ENCODE measurements at regions not wholly inside any gene's neighbourhood (a gene's known extent, or its start where the extent isn't known, plus 50 kb on each side); places are given as distances from the start of the nearest gene placed in this dataset.
A peak's percentile ranks its signal among the peaks of the same experiment; 100 is the strongest.
"Not testable (repeated sequence)": the region's sequence is repeated elsewhere in the genome, so short reads cannot be mapped to it uniquely, and the experiment has no call there.

DNA sequence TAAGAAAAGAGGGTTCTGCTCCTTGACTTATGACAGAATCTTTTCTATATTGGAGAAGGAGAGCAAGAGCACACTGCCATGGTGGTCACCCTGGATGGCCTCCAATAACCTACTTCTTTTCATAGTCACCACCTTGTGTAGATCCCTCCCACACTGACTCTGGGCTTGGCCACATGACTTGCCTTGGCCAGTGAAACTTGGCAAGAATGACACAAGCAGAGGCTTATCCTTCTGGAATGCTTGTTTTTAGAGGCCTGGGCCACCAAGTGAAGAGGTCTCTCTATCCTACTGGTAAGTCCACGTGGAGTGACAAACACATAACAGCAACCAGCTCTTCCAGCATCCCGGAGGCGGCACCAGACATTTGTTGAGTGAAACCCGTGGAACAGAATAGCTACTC lies 349.4 kb upstream of the JARID2 start:
- DNase-seq = no peak

DNA sequence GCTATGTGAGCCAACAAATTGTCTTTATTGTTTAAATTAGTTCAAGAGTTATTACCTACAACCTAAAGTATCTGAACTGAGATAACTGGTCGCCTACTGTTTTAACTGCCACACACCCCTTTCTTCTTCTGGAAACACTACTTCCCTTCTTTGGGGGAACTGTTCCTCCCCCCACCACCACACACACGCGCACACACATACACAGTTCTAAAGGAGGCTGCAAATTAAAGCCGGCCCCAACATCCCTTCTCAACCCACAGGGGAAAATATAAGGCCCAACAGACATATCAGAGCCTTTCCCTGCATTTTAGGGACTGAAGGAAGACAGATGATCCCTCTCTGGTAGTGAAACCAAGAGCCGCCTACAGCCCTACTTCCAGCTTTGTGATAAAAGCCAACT lies 348.0 kb upstream of the JARID2 start:
- DNase-seq = no peak

DNA sequence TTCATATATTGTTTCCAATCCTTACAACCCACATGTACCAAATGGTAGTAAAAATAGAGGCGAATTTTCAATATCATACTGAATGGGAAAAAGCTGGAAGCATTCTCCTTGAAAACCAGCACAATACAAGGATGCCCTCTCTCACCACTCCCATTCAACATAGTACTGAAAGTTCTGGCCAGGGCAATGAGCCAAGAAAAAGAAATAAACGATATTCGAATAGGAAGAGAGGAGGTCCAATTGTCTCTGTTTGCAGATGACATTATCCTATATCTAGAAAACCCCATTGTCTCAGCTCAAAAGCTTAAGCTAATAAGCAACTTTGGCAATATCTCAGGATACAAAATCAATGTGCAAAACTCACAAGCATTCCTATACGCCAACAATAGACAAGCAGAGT lies 346.4 kb upstream of the JARID2 start:
- not testable (repeated sequence) for DNase-seq

DNA sequence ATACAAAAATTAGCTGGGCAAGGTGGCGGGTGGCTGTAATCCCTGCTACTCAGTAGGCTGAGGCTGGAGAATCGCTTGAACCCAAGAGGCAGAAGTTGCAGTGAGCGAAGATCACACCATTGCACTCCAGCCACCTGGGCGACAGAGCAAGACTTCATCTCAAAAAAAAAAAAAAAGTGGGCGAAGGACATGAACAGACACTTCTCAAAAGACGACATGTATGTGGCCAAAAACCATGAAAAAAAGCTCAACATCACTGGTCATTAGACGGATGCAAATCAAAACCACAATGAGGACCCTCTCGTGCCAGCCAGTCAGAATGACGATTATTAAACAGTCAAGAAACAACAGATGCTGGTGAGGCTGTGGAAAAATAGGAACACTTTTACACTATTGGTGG lies 344.9 kb upstream of the JARID2 start:
- DNase-seq = no peak

DNA sequence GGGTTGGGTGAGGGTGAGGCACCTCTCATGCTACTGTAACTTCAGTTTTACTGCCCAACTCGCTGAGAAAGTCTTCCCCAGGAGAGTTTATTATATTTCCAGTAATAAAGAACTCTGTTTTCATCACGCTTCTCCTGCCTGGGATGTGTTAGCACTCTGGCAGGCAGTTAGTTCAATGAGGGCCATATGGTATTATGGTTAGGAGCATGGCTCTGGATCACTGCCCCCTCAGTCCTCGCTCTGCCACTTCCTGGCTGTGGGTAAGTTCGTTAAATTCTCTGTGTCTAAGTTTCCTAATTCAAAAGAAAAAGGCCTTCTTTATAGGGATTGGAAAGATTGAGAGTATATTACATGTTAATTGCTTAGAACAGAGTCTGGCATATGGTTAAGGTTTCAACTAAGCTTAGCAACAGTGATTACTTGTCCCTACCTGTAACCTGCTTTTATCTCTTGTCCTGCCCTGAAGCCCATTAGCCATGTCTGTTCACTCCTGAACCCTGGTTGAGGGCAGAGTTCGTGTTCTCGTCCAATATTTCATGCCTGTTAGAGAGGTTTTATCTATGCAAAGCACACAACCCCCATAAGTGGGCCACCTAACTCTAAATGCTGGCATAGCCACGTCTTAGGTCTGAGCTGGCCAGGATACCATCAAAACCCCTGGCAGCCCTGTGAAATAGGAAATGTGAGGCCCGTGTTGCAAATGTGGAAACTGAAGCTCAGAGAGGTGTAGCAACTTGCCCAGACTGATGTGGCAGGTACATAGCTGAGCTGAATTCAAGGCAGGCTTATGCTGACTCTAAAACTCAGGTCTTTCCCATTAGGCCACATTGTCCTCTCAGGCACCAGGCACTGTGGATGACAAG lies 342.5 kb upstream of the JARID2 start:
- DNase-seq = no peak

DNA sequence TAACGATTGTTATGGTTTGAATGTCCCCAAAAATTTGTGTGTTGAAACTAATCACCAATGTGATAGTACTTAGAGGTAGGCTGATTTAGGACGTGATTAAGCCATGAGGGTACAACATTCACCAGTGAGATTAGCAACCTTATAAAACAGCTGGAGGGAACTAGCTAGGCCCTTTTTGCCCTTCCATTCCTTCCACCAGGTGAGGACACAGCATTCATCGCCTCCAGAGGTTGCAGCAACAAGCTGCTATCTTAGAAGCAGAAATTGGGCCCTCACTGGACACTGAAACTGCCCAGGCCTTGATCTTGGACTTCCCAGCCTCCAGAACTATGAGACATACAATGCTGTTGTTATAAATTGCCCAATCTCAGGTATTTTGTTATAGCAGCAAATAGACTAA lies 340.7 kb upstream of the JARID2 start:
- no peak for DNase-seq

DNA sequence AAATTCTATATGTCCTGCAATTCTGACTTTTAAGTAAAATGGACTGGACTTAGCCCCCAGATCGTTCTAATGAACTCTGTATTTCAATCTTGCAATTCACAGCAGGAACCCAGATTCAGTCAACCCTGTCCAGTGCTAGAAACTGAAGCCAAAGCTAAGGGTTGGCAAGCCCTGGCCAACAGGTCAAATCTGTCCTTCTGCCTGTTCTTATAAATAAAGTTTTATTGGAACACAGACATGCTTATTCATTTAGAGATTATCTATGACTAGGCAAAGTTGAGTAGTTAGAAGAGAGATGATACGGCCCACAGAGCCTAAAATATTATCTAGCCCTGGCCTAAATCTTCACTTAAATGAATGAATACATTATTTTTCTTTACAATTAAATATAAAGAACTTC lies 339.2 kb upstream of the JARID2 start:
- DNase-seq = no peak

DNA sequence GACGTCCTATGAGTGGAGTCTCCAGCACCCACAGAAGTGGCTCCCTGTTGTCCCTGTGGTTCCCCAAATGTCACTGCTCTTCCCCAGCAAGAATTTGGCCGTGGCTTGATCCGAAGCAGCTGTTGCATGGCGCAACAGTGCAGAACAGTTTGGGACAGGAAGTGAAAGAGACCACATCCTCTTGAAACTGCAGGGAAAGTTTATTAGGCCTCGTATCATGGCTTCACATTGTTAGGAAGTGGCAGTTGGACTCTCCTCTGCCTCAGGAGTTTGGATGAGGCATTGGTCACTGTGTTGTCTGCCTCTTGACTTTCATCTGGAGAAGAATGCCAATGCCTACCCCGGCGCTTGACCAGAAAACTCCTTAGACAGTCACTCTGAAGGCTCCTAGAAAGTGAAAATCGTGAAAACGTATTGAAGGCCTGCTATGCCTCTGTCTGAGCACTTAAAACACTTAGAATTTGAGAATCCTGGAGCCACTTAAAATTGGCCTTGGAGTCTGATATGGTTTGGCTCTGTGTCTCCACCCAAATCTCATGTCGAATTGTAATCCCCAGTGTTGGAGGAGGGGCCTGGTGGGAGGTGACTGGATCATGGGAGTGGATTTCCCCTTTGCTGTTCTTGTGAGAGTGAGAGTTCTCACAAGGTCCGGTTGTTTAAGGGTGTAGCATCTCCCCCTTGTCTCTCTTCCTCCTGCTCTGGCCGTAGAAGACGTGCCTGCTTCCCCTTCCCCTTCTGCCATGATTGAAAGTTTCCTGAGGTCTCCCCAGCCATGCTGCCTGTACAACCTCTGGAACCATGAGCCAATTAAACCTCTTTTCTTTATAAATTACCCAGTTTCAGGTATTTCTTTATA lies 334.9 kb upstream of the JARID2 start:
- no peak for DNase-seq

DNA sequence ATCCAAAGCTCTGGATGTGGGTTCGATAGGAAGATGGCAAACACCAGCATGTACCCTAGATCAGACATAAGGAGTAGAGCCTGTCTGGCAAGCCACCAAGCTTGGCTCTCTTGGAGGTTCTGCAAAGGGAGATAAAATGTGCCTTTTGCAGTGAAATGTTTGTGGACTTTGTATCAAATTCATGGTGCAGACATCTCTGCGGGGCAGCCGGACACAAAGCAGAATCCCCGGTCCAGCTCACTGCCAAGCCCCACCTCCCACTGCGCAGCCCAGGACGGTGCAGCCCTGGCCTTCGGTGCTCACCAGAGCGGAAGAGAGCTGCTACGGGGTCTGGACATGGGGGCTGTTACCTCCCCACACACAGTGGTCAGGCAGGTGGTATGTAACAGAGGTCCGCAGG lies 333.6 kb upstream of the JARID2 start:
- no peak for DNase-seq

DNA sequence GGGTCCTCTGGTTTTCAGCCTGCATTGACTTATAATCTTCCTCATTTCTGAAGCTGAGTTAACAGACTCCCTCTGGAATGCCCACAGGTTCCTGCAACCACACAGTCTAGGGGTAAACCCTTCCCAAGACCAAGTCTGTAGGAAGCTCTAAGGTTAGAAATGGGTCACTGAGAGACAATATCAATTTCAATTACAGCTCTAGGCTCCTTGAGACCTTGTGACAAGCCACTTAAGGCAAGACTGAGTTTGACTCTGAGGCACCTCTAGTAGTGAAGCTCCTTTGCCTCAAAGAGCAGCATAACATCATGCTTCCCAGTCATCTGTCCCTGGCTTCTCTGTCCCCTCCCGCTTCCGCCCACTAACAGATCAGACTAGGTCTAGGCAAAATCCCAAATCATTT lies 333.2 kb upstream of the JARID2 start:
- no peak for DNase-seq

DNA sequence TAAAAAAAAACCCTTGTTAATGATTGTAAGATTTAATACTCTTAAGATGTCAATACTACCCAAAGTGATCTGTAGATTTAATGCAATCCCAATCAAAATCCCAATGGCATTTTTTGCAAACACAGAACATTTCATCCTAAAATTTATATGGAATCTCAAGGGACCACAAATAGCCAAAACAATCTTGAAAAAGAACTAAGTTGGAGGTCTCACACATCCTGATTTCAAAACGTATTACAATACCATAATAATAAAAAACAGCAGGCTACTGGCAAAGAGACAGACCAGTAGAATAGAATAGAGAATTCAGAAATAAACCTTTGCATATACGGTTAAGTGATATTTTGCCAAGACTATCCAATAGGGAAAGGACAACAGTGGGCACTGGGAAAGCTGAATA lies 331.9 kb upstream of the JARID2 start:
- no peak for DNase-seq

DNA sequence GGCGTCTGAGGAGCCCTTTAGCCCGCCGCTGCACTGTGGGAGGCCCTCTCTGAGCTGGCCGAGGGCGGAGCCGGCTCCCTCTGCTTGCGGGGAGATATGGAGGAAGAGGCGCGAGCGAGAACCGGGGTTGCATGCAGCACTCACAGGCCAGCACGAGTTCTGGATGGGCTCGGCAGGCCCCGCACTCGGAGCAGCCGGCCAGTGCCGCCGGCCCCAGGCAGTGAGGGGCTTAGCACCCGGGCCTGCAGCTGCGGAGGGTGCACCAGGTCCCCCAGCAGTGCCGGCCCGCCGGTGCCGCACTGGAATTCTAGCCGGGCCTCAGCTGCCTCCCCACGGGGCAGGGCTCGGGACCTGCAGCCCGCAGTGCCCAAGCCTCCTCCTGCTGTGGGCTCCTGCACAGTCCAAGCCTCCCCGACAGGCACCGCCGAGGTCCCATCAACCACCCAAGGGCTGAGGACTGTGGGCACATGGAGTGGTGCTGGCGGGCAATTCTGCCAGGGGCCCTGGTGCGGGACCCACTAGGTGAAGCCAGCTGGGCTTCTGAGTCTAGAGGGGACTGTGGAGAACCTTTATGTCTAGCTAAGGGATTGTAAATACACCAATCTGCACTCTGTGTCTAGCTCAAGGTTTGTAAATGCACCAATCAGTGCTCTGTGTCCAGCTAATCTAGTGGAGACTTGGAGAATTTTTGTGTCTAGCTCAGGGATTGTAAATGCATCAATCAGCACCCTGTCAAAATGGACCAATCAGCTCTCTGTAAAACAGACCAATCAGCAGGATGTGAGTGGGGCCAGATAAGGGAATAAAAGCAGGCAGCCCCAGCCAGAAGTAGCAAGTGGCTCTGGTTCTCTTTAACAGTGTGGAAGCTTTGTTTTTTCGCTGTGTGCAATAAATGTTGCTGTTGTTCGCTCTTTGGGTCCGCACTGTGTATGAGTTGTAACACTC lies 329.7 kb upstream of the JARID2 start:
- no peak for DNase-seq

DNA sequence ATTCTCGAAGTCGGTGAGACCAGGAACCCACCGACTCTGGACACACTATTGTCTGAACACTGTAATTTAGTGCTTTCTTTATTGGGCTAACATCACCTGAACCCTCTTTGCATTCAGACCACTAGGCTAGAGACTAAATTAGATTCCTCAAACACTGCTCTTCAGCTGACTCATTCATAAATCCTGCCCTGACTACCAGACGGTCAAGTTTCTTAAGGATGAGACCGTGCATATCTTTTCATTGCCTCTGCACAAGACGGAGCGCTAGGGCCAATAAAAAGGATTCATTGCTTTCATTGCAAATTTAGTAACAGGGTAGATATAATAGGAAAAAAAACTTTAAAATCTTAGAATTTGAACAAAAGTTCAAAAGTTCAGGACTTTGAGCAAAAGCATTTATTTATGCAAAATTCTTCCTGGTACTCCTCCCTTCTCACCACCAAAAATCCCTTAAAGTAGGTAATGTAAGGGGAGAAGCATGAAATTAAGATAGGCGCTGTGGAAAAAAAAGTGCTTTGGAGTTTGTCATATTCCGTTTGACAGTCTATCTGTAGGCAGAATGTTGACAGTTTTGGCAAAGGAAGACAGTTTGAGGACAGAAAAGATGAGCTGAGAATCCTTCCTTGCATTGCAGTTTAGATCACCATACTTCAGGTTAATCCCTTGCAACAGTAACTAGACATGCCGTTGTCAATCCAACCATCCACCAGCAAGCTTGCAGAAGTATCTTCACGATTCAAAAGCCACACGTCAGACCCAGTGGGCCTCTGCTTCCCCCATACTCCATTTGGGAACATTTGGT lies 328.6 kb upstream of the JARID2 start:
- DNase-seq = no peak

DNA sequence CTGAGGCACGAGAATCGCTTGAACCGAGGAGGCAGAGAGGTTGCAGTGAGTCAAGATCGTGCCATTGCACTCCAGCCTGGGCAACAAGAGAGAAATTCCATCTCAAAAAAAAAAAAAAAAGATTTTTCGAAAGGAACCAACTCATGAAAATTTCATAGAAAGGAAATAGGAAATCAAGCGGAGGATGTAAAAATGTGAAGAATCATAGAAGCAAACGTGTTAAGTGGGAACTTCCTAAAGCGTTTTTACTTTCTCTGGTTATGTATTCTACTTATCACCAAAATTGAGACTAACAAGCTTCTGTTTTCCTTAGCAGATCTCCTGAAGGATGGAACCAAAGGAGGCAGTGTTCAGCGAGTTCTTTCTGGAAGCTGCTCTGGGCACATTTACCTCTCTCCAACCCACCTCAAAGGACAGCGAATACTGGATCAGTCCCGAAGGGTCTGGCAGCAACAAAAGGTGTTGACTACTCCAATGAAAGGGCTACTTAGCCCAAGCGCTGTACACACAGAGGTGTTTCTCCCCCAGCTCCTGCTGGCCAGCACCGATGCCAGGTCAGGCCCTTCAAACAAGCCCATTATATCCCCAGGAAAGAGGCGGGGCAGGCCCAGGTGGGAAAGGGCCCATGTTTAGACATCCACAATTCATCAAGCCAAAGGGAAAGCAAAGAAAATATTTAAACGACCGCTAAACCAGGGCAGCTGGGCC lies 327.5 kb upstream of the JARID2 start:
- no peak for DNase-seq

DNA sequence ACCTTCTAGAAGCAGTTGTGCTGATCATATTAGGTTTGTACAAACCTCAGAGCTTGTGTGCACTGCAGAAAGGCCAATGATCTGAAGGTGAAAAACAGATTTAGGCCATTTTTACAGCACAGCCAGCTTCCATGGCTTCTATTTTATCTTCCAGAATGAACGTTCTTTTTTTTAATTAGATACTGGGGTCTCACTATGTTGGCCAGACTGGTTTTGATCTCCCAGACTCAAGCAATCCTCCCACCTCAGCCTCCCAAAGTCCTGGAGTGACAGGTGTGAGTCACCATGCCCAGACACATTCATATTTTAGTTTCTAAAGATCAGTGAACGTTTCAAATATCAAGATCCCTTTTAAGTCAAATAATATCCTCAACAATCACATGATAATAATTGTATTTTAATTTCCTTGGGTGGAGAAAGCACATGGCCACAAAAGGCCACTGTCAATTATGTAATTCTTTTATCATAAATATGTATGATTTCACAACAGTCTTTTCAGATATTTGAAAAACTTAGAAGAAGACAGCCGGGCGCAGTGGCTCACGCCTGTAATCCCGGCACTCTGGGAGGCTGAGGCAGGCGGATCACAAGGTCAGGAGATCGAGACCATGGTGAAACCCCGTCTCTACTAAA lies 326.7 kb upstream of the JARID2 start:
- DNase-seq = no peak

DNA sequence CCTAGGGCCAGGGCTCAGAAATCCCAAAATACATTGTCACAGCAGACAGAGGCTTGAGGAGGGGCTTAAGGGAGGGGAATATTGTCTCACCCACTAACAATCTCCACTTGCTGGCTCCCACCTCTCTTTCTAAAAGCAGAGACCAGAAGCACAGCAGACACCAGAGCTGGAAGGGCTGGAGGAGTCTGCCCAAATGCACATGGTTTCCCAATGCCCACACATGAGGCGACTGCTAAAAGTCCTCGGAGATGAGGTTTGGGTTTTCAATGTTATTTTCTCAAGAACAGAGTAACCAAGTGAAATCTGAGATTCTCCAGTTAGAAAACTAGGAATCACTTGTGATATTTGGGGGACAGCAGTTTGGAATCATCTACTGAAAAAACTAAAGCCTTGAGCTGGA lies 325.6 kb upstream of the JARID2 start:
- no peak for DNase-seq

DNA sequence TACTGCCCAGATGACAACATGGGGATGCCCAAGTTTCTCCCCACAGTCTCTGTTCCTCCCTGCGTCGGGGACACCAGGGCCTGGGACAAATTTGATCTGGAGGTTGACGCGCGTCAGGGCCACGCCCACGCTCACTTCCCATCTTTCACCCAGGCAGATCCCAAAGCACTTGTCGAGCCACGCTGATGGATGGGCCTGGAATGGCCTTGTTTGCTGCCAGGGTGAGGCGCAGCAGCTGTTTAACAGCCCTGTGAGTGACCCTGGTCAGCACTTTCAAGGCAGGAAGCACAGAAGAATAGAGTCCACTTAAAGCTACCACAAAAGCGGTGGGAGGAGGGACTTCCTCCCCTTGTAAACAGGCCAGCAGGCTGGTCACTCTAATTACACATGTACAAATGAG lies 324.7 kb upstream of the JARID2 start:
- peak; percentile 33 for DNase-seq

DNA sequence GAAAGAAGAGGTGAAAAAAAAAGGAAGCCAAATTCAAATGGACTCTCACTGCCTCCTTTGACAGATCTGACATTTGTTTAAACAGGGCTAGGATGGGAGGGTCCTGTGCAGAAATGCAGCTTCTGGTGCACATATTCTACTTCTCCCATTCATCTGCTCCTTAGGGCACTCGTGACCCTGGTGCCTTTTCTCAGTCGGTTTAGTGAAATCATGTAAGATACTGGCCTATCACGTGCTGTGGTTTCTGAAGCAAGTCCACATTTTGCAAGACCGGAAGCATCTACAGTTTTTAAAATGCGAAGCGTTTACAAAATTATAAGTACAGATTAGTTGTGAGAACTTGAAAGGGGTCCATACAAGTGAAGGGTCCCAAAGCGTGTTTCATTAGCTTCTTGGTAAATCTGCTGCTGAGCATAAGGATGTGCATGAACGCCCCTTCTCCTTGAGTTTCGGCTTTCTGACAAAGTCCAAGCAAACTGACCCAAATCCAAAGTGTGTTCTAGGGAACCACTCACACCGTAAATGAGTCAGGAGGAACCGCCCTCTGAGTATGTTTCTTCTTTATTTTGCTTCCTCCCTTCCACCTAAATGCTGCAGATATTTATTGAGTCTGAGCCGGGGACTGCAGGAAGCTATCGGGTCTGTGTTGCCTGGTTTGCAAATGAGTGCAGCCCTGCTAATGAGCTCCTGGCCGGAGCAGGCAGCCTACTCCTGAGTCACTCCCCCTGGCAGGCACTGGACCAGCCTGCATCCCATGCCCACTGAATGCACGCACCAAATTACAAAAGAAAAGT lies 323.8 kb upstream of the JARID2 start:
- no peak for DNase-seq

DNA sequence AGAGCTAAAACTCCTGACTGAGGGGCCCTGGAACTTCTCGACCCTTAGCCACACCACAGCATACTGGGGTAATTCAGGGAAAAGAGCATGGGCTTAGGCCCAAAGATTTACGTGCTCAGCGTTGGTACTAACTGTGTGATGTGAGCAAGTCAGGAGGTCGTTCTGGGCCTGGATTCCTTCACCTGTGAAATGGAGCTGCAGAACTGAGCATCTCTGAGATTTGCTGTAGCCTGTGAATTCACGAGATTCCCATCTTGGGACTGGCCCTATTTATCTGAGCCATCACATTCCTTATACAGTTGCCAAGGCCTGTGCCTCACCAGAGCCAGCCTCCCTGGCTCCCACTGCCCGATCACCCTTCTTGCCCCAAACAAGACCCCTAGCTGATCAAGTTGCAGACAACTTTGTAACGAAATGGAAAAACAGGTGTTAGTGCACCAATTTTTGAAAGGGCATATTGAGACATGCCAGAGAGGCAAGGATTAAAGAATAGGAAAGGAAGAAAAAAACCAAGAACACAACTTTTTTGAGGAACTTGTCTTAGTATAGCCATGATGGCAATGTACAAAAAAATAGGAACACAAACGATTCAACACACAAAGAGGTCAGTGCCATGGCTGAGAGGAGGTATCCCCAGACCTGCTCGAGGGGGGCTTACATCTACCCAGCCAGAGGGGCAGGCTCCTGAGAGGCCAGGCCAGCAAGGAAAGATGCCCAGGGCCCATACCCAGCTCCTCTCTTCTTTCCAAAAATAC lies 323.0 kb upstream of the JARID2 start:
- no peak for DNase-seq
